Activated T-cell treated with anti-CD3 and anti-CD28 coated beads for 48 hours (primary cell): ENCODE measurements at regions not wholly inside any gene's neighbourhood (a gene's known extent, or its start where the extent isn't known, plus 50 kb on each side); places are given as distances from the start of the nearest gene placed in this dataset.
A peak's percentile ranks its signal among the peaks of the same experiment; 100 is the strongest.
"Not testable (repeated sequence)": the region's sequence is repeated elsewhere in the genome, so short reads cannot be mapped to it uniquely, and the experiment has no call there.

ENCODE experiments used
- DNase-seq: peaks from one replicate; pipeline ENCODE4 v3.0.0-alpha.2; 2020; ENCODE audit warnings: low read depth

GRCh38 chr9:73054091-73054490 lies 97.6 kb upstream of the ANXA1 start:
- DNase-seq: no peak

- DNase-seq: no peak
These were observed 98.1 kb upstream of the ANXA1 start for GRCh38 chr9:73053543-73053942.

GRCh38 chr9:73050887-73051550 lies 98.2 kb upstream of the ALDH1A1 start:
- no peak for DNase-seq

GRCh38 chr9:73050065-73050816 lies 97.4 kb upstream of the ALDH1A1 start:
- no peak for DNase-seq

GRCh38 chr9:73049280-73049679 lies 96.4 kb upstream of the ALDH1A1 start:
- DNase-seq: no peak

GRCh38 chr9:73046769-73047168 lies 93.9 kb upstream of the ALDH1A1 start:
- no peak for DNase-seq

GRCh38 chr9:73044776-73045175 lies 91.9 kb upstream of the ALDH1A1 start:
- not testable (repeated sequence) for DNase-seq

- DNase-seq: no peak
These were observed 89.3 kb upstream of the ALDH1A1 start for GRCh38 chr9:73042155-73042554.

GRCh38 chr9:73039271-73040263 lies 86.7 kb upstream of the ALDH1A1 start:
- DNase-seq: no peak

- DNase-seq: no peak
These were observed 85.8 kb upstream of the ALDH1A1 start for GRCh38 chr9:73038613-73039012.

- no peak for DNase-seq
These were observed 85.2 kb upstream of the ALDH1A1 start for GRCh38 chr9:73038089-73038509.

GRCh38 chr9:73037613-73038012 lies 84.8 kb upstream of the ALDH1A1 start:
- DNase-seq: no peak

GRCh38 chr9:73034962-73035361 lies 82.1 kb upstream of the ALDH1A1 start:
- DNase-seq: no peak

- no peak for DNase-seq
These were observed 78.5 kb upstream of the ALDH1A1 start for GRCh38 chr9:73031350-73031749.

- no peak for DNase-seq
These were observed 77.6 kb upstream of the ALDH1A1 start for GRCh38 chr9:73030370-73031030.

- DNase-seq: no peak
These were observed 76.5 kb upstream of the ALDH1A1 start for GRCh38 chr9:73029346-73029745.

GRCh38 chr9:73026375-73026774 lies 73.5 kb upstream of the ALDH1A1 start:
- no peak for DNase-seq

- no peak for DNase-seq
These were observed 71.8 kb upstream of the ALDH1A1 start for GRCh38 chr9:73024601-73025034.

GRCh38 chr9:73023025-73023541 lies 70.2 kb upstream of the ALDH1A1 start:
- DNase-seq: peak; percentile 12

GRCh38 chr9:73022353-73022752 lies 69.5 kb upstream of the ALDH1A1 start:
- no peak for DNase-seq

GRCh38 chr9:73020877-73021276 lies 68.0 kb upstream of the ALDH1A1 start:
- no peak for DNase-seq

- no peak for DNase-seq
These were observed 61.2 kb upstream of the ALDH1A1 start for GRCh38 chr9:73014011-73014410.
